ENCODE measurements at regions not wholly inside any gene's neighbourhood (a gene's known extent, or its start where the extent isn't known, plus 50 kb on each side); places are given as distances from the start of the nearest gene placed in this dataset.
"Not testable (repeated sequence)": the region's sequence is repeated elsewhere in the genome, so short reads cannot be mapped to it uniquely, and the experiment has no call there.

- H3K4me3 ChIP-seq (replicated peaks; ENCODE audit: low read depth, low read length); DNase-seq (ENCODE audit: extremely low read depth, low read depth): not testable (repeated sequence)
These were observed 214.7 kb downstream of the BCL2L11 start for GRCh38 chr2:111335220-111335907.

GRCh38 chr2:111338474-111338873, 217.8 kb downstream of the BCL2L11 start:
- not testable (repeated sequence) for H3K4me3 ChIP-seq (replicated peaks; ENCODE audit: low read depth, low read length); DNase-seq (ENCODE audit: extremely low read depth, low read depth)

- not testable (repeated sequence) for H3K4me3 ChIP-seq (replicated peaks; ENCODE audit: low read depth, low read length)
These were observed 218.8 kb downstream of the BCL2L11 start for GRCh38 chr2:111339476-111339875.

GRCh38 chr2:111344590-111344989, 223.9 kb downstream of the BCL2L11 start:
- not testable (repeated sequence) for H3K4me3 ChIP-seq (replicated peaks; ENCODE audit: low read depth, low read length); DNase-seq (ENCODE audit: extremely low read depth, low read depth)

More at GRCh38 chr2:111339476-111339875, 218.8 kb downstream of the BCL2L11 start:
- not testable (repeated sequence) for DNase-seq (ENCODE audit: extremely low read depth, low read depth)

GRCh38 chr2:111345439-111345838, 224.7 kb downstream of the BCL2L11 start:
- not testable (repeated sequence) for DNase-seq (ENCODE audit: extremely low read depth, low read depth); H3K4me3 ChIP-seq (replicated peaks; ENCODE audit: low read depth, low read length)

- not testable (repeated sequence) for H3K4me3 ChIP-seq (replicated peaks; ENCODE audit: low read depth, low read length); DNase-seq (ENCODE audit: extremely low read depth, low read depth)
These were observed 225.6 kb downstream of the BCL2L11 start for GRCh38 chr2:111346018-111346930.

- not testable (repeated sequence) for H3K4me3 ChIP-seq (replicated peaks; ENCODE audit: low read depth, low read length); DNase-seq (ENCODE audit: extremely low read depth, low read depth)
These were observed 227.0 kb downstream of the BCL2L11 start for GRCh38 chr2:111347695-111348094.

- H3K4me3 ChIP-seq (replicated peaks; ENCODE audit: low read depth, low read length); DNase-seq (ENCODE audit: extremely low read depth, low read depth): not testable (repeated sequence)
These were observed 227.6 kb downstream of the BCL2L11 start for GRCh38 chr2:111348316-111348715.

- DNase-seq (ENCODE audit: extremely low read depth, low read depth); H3K4me3 ChIP-seq (replicated peaks; ENCODE audit: low read depth, low read length): not testable (repeated sequence)
These were observed 234.5 kb downstream of the BCL2L11 start for GRCh38 chr2:111355022-111355817.

GRCh38 chr2:111355823-111356511, 235.3 kb downstream of the BCL2L11 start:
- not testable (repeated sequence) for DNase-seq (ENCODE audit: extremely low read depth, low read depth); H3K4me3 ChIP-seq (replicated peaks; ENCODE audit: low read depth, low read length)

GRCh38 chr2:111356512-111357031, 235.9 kb downstream of the BCL2L11 start:
- H3K4me3 ChIP-seq (replicated peaks; ENCODE audit: low read depth, low read length); DNase-seq (ENCODE audit: extremely low read depth, low read depth): not testable (repeated sequence)

GRCh38 chr2:111365986-111366640, 245.4 kb downstream of the BCL2L11 start:
- H3K4me3 ChIP-seq (replicated peaks; ENCODE audit: low read depth, low read length); DNase-seq (ENCODE audit: extremely low read depth, low read depth): not testable (repeated sequence)

- not testable (repeated sequence) for H3K4me3 ChIP-seq (replicated peaks; ENCODE audit: low read depth, low read length); DNase-seq (ENCODE audit: extremely low read depth, low read depth)
These were observed 245.9 kb downstream of the BCL2L11 start for GRCh38 chr2:111366641-111367029.

- DNase-seq (ENCODE audit: extremely low read depth, low read depth); H3K4me3 ChIP-seq (replicated peaks; ENCODE audit: low read depth, low read length): not testable (repeated sequence)
These were observed 246.4 kb downstream of the BCL2L11 start for GRCh38 chr2:111367080-111367479.

- not testable (repeated sequence) for DNase-seq (ENCODE audit: extremely low read depth, low read depth)
These were observed 247.2 kb downstream of the BCL2L11 start for GRCh38 chr2:111367871-111368270.

GRCh38 chr2:111368288-111368687, 247.6 kb downstream of the BCL2L11 start:
- not testable (repeated sequence) for H3K4me3 ChIP-seq (replicated peaks; ENCODE audit: low read depth, low read length); DNase-seq (ENCODE audit: extremely low read depth, low read depth)

More at GRCh38 chr2:111367871-111368270, 247.2 kb downstream of the BCL2L11 start:
- not testable (repeated sequence) for H3K4me3 ChIP-seq (replicated peaks; ENCODE audit: low read depth, low read length)

GRCh38 chr2:111373060-111373459, 252.3 kb downstream of the BCL2L11 start:
- DNase-seq (ENCODE audit: extremely low read depth, low read depth); H3K4me3 ChIP-seq (replicated peaks; ENCODE audit: low read depth, low read length): not testable (repeated sequence)
